DND-41 (cell line): ENCODE measurements at regions not wholly inside any gene's neighbourhood (a gene's known extent, or its start where the extent isn't known, plus 50 kb on each side); places are given as distances from the start of the nearest gene placed in this dataset.
"Not testable (repeated sequence)": the region's sequence is repeated elsewhere in the genome, so short reads cannot be mapped to it uniquely, and the experiment has no call there.

ENCODE experiments used
- EZH2 ChIP-seq: IDR thresholded peaks from 3 replicates; pipeline ENCODE4 v1.6.1; 2012; ENCODE audit warnings: borderline replicate concordance, low read depth, mild to moderate bottlenecking, moderate library complexity, low read length, inconsistent platforms; ENCODE audit not compliant: severe bottlenecking
- TF ChIP-seq, protein P1 (sequence below): IDR thresholded peaks from 2 replicates; pipeline ENCODE4 v1.5.1; 2012; ENCODE audit warnings: borderline replicate concordance, low read length, moderate library complexity, mild to moderate bottlenecking; ENCODE audit not compliant: poor library complexity, severe bottlenecking; ENCODE audit errors: extremely low read depth

DNA sequence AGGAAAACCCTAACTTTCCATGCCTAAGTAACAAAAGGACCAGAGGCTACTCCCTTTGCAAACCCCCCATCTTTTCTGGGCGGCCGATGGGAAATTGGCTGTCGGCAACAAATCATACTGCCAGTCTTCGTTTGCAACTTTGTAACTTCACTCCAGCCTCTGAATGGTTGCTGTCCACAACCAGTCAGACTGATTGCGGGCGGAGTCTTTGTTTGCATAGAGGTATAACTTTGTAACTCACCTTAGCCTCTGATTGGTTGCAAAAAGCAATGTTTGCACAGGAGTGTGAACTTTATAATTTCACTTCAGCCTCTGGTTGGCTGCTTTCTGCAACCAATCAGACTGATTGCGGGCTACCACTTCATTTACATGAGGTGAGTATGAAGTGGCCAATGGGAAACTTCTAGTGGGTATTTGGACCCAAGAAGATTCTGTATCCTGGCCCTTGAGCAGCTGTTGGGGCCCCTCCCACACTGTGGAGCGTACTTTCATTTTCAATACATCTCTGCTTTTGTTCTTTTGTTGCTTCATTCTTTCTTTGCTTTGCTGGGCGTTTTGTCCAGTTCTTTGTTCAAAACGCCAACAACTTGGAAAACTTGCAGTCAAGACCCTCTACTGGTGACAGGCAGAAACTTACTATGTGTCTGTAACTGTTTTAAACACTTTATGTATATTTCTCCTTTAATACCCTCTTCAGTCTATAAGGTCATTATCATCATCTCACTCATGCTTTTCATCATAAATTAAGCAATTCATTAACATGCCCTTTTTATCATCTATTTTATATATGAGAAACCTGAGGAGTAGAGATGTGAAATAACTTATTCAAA is 55.8 kb upstream of the PPP1R12A start:
- TF ChIP-seq, protein P1, sequence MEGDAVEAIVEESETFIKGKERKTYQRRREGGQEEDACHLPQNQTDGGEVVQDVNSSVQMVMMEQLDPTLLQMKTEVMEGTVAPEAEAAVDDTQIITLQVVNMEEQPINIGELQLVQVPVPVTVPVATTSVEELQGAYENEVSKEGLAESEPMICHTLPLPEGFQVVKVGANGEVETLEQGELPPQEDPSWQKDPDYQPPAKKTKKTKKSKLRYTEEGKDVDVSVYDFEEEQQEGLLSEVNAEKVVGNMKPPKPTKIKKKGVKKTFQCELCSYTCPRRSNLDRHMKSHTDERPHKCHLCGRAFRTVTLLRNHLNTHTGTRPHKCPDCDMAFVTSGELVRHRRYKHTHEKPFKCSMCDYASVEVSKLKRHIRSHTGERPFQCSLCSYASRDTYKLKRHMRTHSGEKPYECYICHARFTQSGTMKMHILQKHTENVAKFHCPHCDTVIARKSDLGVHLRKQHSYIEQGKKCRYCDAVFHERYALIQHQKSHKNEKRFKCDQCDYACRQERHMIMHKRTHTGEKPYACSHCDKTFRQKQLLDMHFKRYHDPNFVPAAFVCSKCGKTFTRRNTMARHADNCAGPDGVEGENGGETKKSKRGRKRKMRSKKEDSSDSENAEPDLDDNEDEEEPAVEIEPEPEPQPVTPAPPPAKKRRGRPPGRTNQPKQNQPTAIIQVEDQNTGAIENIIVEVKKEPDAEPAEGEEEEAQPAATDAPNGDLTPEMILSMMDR = not testable (repeated sequence)
- TF ChIP-seq EZH2 = not testable (repeated sequence)
